ENCODE measurements at regions not wholly inside any gene's neighbourhood (a gene's known extent, or its start where the extent isn't known, plus 50 kb on each side); places are given as distances from the start of the nearest gene placed in this dataset.

DNA sequence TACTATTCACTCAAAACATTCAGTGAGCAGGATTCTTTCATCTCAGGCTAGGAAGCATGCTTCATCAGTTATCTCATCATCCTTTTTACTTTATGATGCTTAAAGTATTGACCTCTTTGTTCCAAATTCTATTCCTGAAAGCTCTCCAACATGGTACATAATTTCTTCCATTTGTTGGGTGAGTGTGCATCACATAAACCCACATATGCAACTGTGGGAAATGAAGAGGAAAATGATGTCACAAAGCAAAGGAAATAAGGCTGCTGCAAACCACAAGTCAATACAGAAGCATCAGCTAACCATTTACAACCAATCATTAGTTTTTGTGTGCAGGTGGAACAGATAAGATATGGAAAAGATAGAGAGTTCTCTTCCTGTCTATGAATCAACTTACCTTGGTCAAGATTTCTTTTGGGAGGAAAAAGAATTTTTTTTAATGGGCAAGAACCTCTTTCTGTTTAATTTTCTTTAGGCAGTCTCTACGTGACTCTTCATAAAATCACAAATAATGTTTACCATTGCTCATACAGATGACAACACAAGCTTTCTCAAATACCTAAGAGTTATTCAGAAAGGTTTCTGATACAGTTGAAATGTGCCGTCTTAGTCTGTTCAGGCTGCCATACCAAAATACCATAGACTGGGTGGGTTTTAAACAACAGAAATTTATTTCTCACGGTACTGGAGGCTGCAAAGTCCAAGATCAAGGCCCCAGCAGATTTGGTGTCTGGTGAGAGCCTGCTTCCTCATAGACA, 259.9 kb downstream of the ADGRG6 start (continued):
- TF ChIP-seq ZNF462 (CRISPR knock-in tag; IDR thresholded peaks at IDR 0.05) (no peak), ZNF331 (CRISPR knock-in tag; IDR thresholded peaks at IDR 0.05; ENCODE audit: low read depth) (no peak), JUNB (IDR thresholded peaks at IDR 0.05; ENCODE audit: unreplicated experiment) (no peak)

- peaks cover 6% of the 10 kb centered on the region; the same call in 1 of the 2 replicates for H3K9me2 ChIP-seq (ENCODE audit: insufficient read depth)
- ATAC-seq, result no peak
- TF ChIP-seq ZNF462 (CRISPR knock-in tag; IDR thresholded peaks at IDR 0.05), result no peak
- no peak for TF ChIP-seq ETS1 (IDR thresholded peaks at IDR 0.05)
- no peak for TF ChIP-seq STAT1 (IDR thresholded peaks at IDR 0.05; ENCODE audit: unreplicated experiment)
- no peak for TF ChIP-seq ZNF114 (CRISPR knock-in tag; IDR thresholded peaks at IDR 0.05)
- no peak for TF ChIP-seq NANOG (IDR thresholded peaks at IDR 0.05; ENCODE audit: borderline replicate concordance)
- no peak for TF ChIP-seq CREB1 (CRISPR knock-in tag; IDR thresholded peaks at IDR 0.05; ENCODE audit: low read depth)
- TF ChIP-seq ZNF331 (CRISPR knock-in tag; IDR thresholded peaks at IDR 0.05; ENCODE audit: low read depth), result no peak
These were observed 261.1 kb downstream of the ADGRG6 start for GRCh38 chr6:142562865-142563264.

More at GRCh38 chr6:142562865-142563264, 261.1 kb downstream of the ADGRG6 start:
- no peaks in the 10 kb centered on the region for H3K36me3 ChIP-seq (ENCODE audit: insufficient read depth)
- Mint-ChIP-seq H3K27me3 (ENCODE audit: insufficient read depth, low read depth, poor library complexity) (peaks cover 7% of the 10 kb centered on the region), H3K36me3 (ENCODE audit: low read depth) (no peaks in the 10 kb centered on the region), H3K4me3 (no peak overlapping the region), H3K9me3 (no peaks in the 10 kb centered on the region), H3K4me1 (peaks cover 19% of the 10 kb centered on the region), H3K27ac (no peak overlapping the region)
- H3K27ac ChIP-seq (ENCODE audit: low read depth), result no peak overlapping the region
- H2AFZ ChIP-seq, result no peak overlapping the region
- peaks cover 18% of the 10 kb centered on the region for H3K4me1 ChIP-seq (ENCODE audit: insufficient read depth)
- H3K79me2 ChIP-seq (replicated peaks; ENCODE audit: insufficient read depth), result no peaks in the 10 kb centered on the region
- H3K27me3 ChIP-seq (ENCODE audit: insufficient read depth), result no peaks in the 10 kb centered on the region
- no peak overlapping the region for H3K4me3 ChIP-seq
- no peaks in the 10 kb centered on the region for H4K20me1 ChIP-seq (replicated peaks; ENCODE audit: insufficient read depth)
- no peak for DNase-seq (ENCODE audit: low spot score)
- H3F3A ChIP-seq (replicated peaks; ENCODE audit: low read depth), result no peaks in the 10 kb centered on the region
- H3K4me2 ChIP-seq, result no peak overlapping the region
